CD1c-positive myeloid dendritic cell (primary cell): ENCODE measurements at regions not wholly inside any gene's neighbourhood (a gene's known extent, or its start where the extent isn't known, plus 50 kb on each side); places are given as distances from the start of the nearest gene placed in this dataset.

ENCODE experiments used
- DNase-seq: peaks from one replicate; pipeline ENCODE4 v3.0.0-alpha.2; 2016; ENCODE audit errors: extremely low spot score

GRCh38 chr14:27938392-27938791, 828.2 kb upstream of the FOXG1 start:
- no peak for DNase-seq

- no peak for DNase-seq
Measured at GRCh38 chr14:27945512-27945911, 821.1 kb upstream of the FOXG1 start.

GRCh38 chr14:27958757-27959156, 807.8 kb upstream of the FOXG1 start:
- DNase-seq = no peak

GRCh38 chr14:27995691-27996090, 770.9 kb upstream of the FOXG1 start:
- no peak for DNase-seq

GRCh38 chr14:28001002-28001401, 765.6 kb upstream of the FOXG1 start:
- DNase-seq = no peak

GRCh38 chr14:28012629-28013415, 753.8 kb upstream of the FOXG1 start:
- no peak for DNase-seq

GRCh38 chr14:28020112-28020511, 746.5 kb upstream of the FOXG1 start:
- DNase-seq = no peak

- no peak for DNase-seq
Measured at GRCh38 chr14:28023853-28024252, 742.7 kb upstream of the FOXG1 start.

- DNase-seq = no peak
Measured at GRCh38 chr14:28052251-28052650, 714.3 kb upstream of the FOXG1 start.

GRCh38 chr14:28055008-28055407, 711.6 kb upstream of the FOXG1 start:
- DNase-seq = no peak

- DNase-seq = no peak
Measured at GRCh38 chr14:28057359-28058296, 709.0 kb upstream of the FOXG1 start.

- DNase-seq = no peak
Measured at GRCh38 chr14:28059254-28059653, 707.3 kb upstream of the FOXG1 start.

- no peak for DNase-seq
Measured at GRCh38 chr14:28061006-28061405, 705.6 kb upstream of the FOXG1 start.

- DNase-seq = no peak
Measured at GRCh38 chr14:28077021-28077420, 689.6 kb upstream of the FOXG1 start.

GRCh38 chr14:28083389-28083788, 683.2 kb upstream of the FOXG1 start:
- DNase-seq = no peak

GRCh38 chr14:28088125-28088524, 678.5 kb upstream of the FOXG1 start:
- no peak for DNase-seq

- no peak for DNase-seq
Measured at GRCh38 chr14:28097585-28097984, 669.0 kb upstream of the FOXG1 start.

GRCh38 chr14:28098856-28099255, 667.7 kb upstream of the FOXG1 start:
- no peak for DNase-seq

GRCh38 chr14:28102001-28102400, 664.6 kb upstream of the FOXG1 start:
- no peak for DNase-seq

GRCh38 chr14:28102814-28103213, 663.8 kb upstream of the FOXG1 start:
- DNase-seq = no peak

GRCh38 chr14:28113311-28113710, 653.3 kb upstream of the FOXG1 start:
- no peak for DNase-seq

- no peak for DNase-seq
Measured at GRCh38 chr14:28116716-28117115, 649.9 kb upstream of the FOXG1 start.

- DNase-seq = no peak
Measured at GRCh38 chr14:28119849-28120248, 646.7 kb upstream of the FOXG1 start.
